WI38 (cell line): ENCODE measurements at regions not wholly inside any gene's neighbourhood (a gene's known extent, or its start where the extent isn't known, plus 50 kb on each side); places are given as distances from the start of the nearest gene placed in this dataset.

Experiments used
- H3K4me3 ChIP-seq: 2 replicates; pipeline ENCODE4 v1.5.1; 2011; ENCODE audit warnings: low read depth, mild to moderate bottlenecking, control low read depth, low read length
- CTCF ChIP-seq: IDR thresholded peaks from 2 replicates; pipeline ENCODE4 v1.5.1; 2012; ENCODE audit warnings: low read depth, mild to moderate bottlenecking, control low read depth, low read length

GRCh38 chr6:50102676-50103075 is 52.9 kb upstream of the DEFB112 start:
- no peak overlapping the region for H3K4me3 ChIP-seq

GRCh38 chr6:50110587-50110986 is 60.9 kb upstream of the DEFB112 start:
- H3K4me3 ChIP-seq, result no peak overlapping the region
- TF ChIP-seq CTCF, result no peak

More at GRCh38 chr6:50102676-50103075, 52.9 kb upstream of the DEFB112 start:
- no peak for TF ChIP-seq CTCF

GRCh38 chr6:50112981-50113857 is 63.5 kb upstream of the DEFB112 start:
- H3K4me3 ChIP-seq, result no peak overlapping the region
- TF ChIP-seq CTCF, result no peak

GRCh38 chr6:50116390-50116789 is 66.7 kb upstream of the DEFB112 start:
- H3K4me3 ChIP-seq, result no peak overlapping the region
- no peak for TF ChIP-seq CTCF

- H3K4me3 ChIP-seq, result no peak overlapping the region
- no peak for TF ChIP-seq CTCF
Measured at GRCh38 chr6:50116797-50117542, 67.2 kb upstream of the DEFB112 start.

- TF ChIP-seq CTCF, result no peak
- H3K4me3 ChIP-seq, result no peak overlapping the region
Measured at GRCh38 chr6:50120300-50120699, 70.6 kb upstream of the DEFB112 start.

GRCh38 chr6:50123688-50124087 is 74.0 kb upstream of the DEFB112 start:
- no peak for TF ChIP-seq CTCF
- no peak overlapping the region for H3K4me3 ChIP-seq
